ENCODE measurements at regions not wholly inside any gene's neighbourhood (a gene's known extent, or its start where the extent isn't known, plus 50 kb on each side); places are given as distances from the start of the nearest gene placed in this dataset.

- Histone ChIP-seq H3K14ac (ENCODE audit: insufficient read depth, low read length) (no peak overlapping the region), H3K79me1 (ENCODE audit: insufficient read depth, low read depth, low read length, poor library complexity, severe bottlenecking) (no peaks in the 10 kb centered on the region), H4K91ac (ENCODE audit: insufficient read length, low read depth, low read length) (no peak overlapping the region), H2AK5ac (ENCODE audit: insufficient read length, low read length) (no peak overlapping the region), H3K4me1 (ENCODE audit: insufficient read depth, low read length) (no peaks in the 10 kb centered on the region), H3K56ac (ENCODE audit: insufficient read length, low read depth, low read length) (no peak overlapping the region), H2BK120ac (ENCODE audit: low read depth, low read length, poor library complexity, severe bottlenecking) (no peak overlapping the region), H3T11ph (ENCODE audit: low read length) (no peak overlapping the region), H2BK5ac (ENCODE audit: insufficient read length, low read length) (no peak overlapping the region), H3K18ac (ENCODE audit: insufficient read length, low read depth, low read length) (no peak overlapping the region), H4K20me1 (ENCODE audit: control insufficient read depth, insufficient read depth, insufficient read length) (no peaks in the 10 kb centered on the region), H3K23ac (ENCODE audit: insufficient read length, low read depth, low read length) (no peak overlapping the region), H3K9me3 (ENCODE audit: control insufficient read depth, low read depth, low read length) (peaks cover 16% of the 10 kb centered on the region), H4K8ac (replicated peaks; ENCODE audit: insufficient read length, low read depth, low read length) (no peak overlapping the region), H3K4me2 (ENCODE audit: insufficient read depth, insufficient read length, low read length) (no peak overlapping the region), H3K4ac (ENCODE audit: low read depth, low read length) (no peak overlapping the region), H3K27ac (ENCODE audit: insufficient read length, low read depth, low read length) (no peak overlapping the region), H2BK15ac (ENCODE audit: low read depth, low read length) (no peak overlapping the region), H4K5ac (ENCODE audit: insufficient read length, low read depth, low read length) (no peak overlapping the region), H3K23me2 (ENCODE audit: insufficient read length, low read depth, low read length, poor library complexity, severe bottlenecking) (no peaks in the 10 kb centered on the region), H3K79me2 (ENCODE audit: insufficient read depth, low read length) (no peaks in the 10 kb centered on the region), H2AFZ (ENCODE audit: low read length) (no peak overlapping the region), H3K27me3 (ENCODE audit: insufficient read depth, low read length) (no peaks in the 10 kb centered on the region), H3K9ac (ENCODE audit: extremely low read depth, insufficient read length, low read length) (no peak overlapping the region), H2BK20ac (ENCODE audit: low read depth, low read length, poor library complexity, severe bottlenecking) (no peak overlapping the region), H2BK12ac (ENCODE audit: insufficient read length, low read depth, low read length) (no peak overlapping the region)
- Mint-ChIP-seq H3K4me3 (no peak overlapping the region), H3K27ac (no peak overlapping the region), H3K4me1 (0 out of 4 replicates have a peak, but pooled peaks cover 0 to 4% of the 10 kb centered on the region in 2 experiments), H3K27me3 (ENCODE audit: low read depth) (no peaks in the 10 kb centered on the region; the same call in none of the 2 replicates), H3K36me3 (ENCODE audit: insufficient read depth in 1 of 3, low read depth in 3 of 3) (peaks cover 20 to 35% (median 21%) of the 10 kb centered on the region in 3 experiments), H3K9me3 (peaks cover 35 to 37% of the 10 kb centered on the region in 2 experiments)
- no CpG with 5 or more reads among the region's 2 CpGs for WGBS (ENCODE audit: extremely low coverage, insufficient read length, low lambda C conversion rate)
- no peak for TF ChIP-seq CTCF (conservative IDR thresholded peaks at IDR 0.05)
- no peak for DNase-seq
Observed at GRCh38 chr2:16061441-16062217, 121.3 kb downstream of the MYCN start.

All from H9 (cell line).